Heart right ventricle (tissue), 16 donors: ENCODE measurements at regions not wholly inside any gene's neighbourhood (a gene's known extent, or its start where the extent isn't known, plus 50 kb on each side); places are given as distances from the start of the nearest gene placed in this dataset.

ENCODE experiments used
- ATAC-seq, 8 donors: fragments of 200-7000 bp; cut with Tn5 transposase; one replicate each; pipeline ENCODE4 v1.9.1; 2020; ENCODE audit warnings: mild to moderate bottlenecking in 8 of 8, moderate library complexity in 8 of 8, moderate number of reproducible peaks in 1 of 8
- DNase-seq, 2 donors: peaks; one replicate each; pipeline ENCODE4 v3.0.0-alpha.2; 2020
- H3K27ac ChIP-seq, 10 donors: fragments of 200-600 bp; sonication (generic) in 2 of 10; one replicate each; pipeline versions ENCODE4 v1.5.0 to v1.8.0; 2020 to 2022; ENCODE audit warnings: mild to moderate bottlenecking in 3 of 10
- H3K27me3 ChIP-seq, 7 donors: fragments of 200-600 bp; one replicate each; pipeline ENCODE4 v1.8.0; 2021 to 2022; ENCODE audit warnings: mild to moderate bottlenecking in 2 of 7
- H3K36me3 ChIP-seq, 9 donors: fragments of 200-600 bp; sonication (generic) in 1 of 9; one replicate each; pipeline versions ENCODE4 v1.5.0 to v1.8.0; 2020 to 2022; ENCODE audit warnings: mild to moderate bottlenecking in 2 of 9
- H3K4me1 ChIP-seq, 9 donors: fragments of 200-600 bp; sonication (generic) in 1 of 9; one replicate each; pipeline versions ENCODE4 v1.5.0 to v1.8.0; 2020 to 2022; ENCODE audit warnings: mild to moderate bottlenecking in 4 of 9
- H3K4me3 ChIP-seq, 10 donors: fragments of 200-600 bp; sonication (generic) in 2 of 10; one replicate each; pipeline versions ENCODE4 v1.5.0 to v1.8.0; 2020 to 2022; ENCODE audit warnings: mild to moderate bottlenecking in 7 of 10, moderate library complexity in 2 of 10
- H3K9me3 ChIP-seq, 11 donors: fragments of 200-600 bp in 10 of 11; sonication (generic) in 2 of 11; one replicate each; pipeline versions ENCODE4 v1.5.0 to v1.8.0; 2013 to 2022; ENCODE audit warnings: mild to moderate bottlenecking in 2 of 11, control low read depth in 1 of 11, moderate library complexity in 1 of 11
- CTCF ChIP-seq, 9 donors: fragments of 200-600 bp; sonication (generic) in 2 of 9; IDR thresholded peaks; one replicate each; pipeline versions ENCODE4 v1.5.0 to v1.8.0; 2021 to 2022; ENCODE audit warnings: antibody characterized with exemption in 9 of 9, mild to moderate bottlenecking in 5 of 9, moderate library complexity in 1 of 9
- WGBS, 2 donors: extraction: QIAGEN DNeasy Blood & Tissue Kit; methylation state at CpG; one replicate each; pipeline ENCODE4 v1.1.7; 2013; ENCODE audit warnings: inconsistent platforms in 1 of 2; 5-methylcytosine and 5-hydroxymethylcytosine counted together
- intact Hi-C, 10 donors: fragments of 100-400 bp; cut with DNase I; formaldehyde crosslinking; loops; one replicate each; pipeline versions ENCODE4 v1.11.1 to v1.14.2; 2022
- donor health status: Arrhythmogenic right ventricular cardiomyopathy.
- donor health status: ischemic (EF 13 %, LVEDD 7.1; RV severe dilation, severe dysfunction).
- donor health status: healthy with polysubstance abuse.
- donor health status: DM: no; HTN: yes; CAD: no.
- donor health status: DM: no; HTN: no; CAD: no.
- donor health status: ischemic (EF 25% LVEDD 6.9; RV normal size, moderate dysfunction).
- donor health status: ischemic (EF 25% LVEDD 5.7; RV mildly dilated, moderate dysfunction).
- donor health status: healthy.
- donor health status: DM: yes; HTN: yes; CAD: no.
- donor health status: Ischemic cardiomyopathy.
- donor health status: ischemic (EF 35%, LVEDD 5.7; RV mildly dilated, moderate dysfunction).
- donor health status: nonischemic (EF 11% LVEDD 7.7; RV severe dilation, severe dysfunction).
- donor health status: DM: yes; HTN: yes; CAD: no.
- donor health status: PGD.
- donor health status: ischemic (EF 29% LVEDD 5.4; RV normal size, mild dysfunction).
- donor health status: nonischemic (EF 23%, LVEDD 6.1; RV moderate dilation, normal function).

- Histone ChIP-seq H3K4me3 (no peak overlapping the region), H3K27me3 (no peaks in the 10 kb centered on the region), H3K4me1 (peaks cover 0 to 21% (median 0%) of the 10 kb centered on the region in 9 donors), H3K27ac (no peak overlapping the region), H3K36me3 (no peaks in the 10 kb centered on the region), H3K9me3 (no peaks in the 10 kb centered on the region)
- no peak for DNase-seq
- ATAC-seq: no peak
- intact Hi-C loops: no loop called here
- TF ChIP-seq CTCF (IDR thresholded peaks at IDR 0.05): no peak
Observed at GRCh38 chr5:96065685-96066385, 104.2 kb upstream of the ELL2 start.

GRCh38 chr5:96064877-96065276, 103.2 kb upstream of the ELL2 start:
- no peak for TF ChIP-seq CTCF (IDR thresholded peaks at IDR 0.05)
- H3K36me3 ChIP-seq: no peaks in the 10 kb centered on the region

GRCh38 chr5:96062836-96063235, 101.2 kb upstream of the ELL2 start:
- intact Hi-C loops: no loop called here
- H3K36me3 ChIP-seq: no peaks in the 10 kb centered on the region
- no peak overlapping the region for H3K27ac ChIP-seq
- no peak overlapping the region for H3K4me3 ChIP-seq
- no peaks in the 10 kb centered on the region for H3K9me3 ChIP-seq
- no peak for TF ChIP-seq CTCF (IDR thresholded peaks at IDR 0.05)
- ATAC-seq: no peak
- 82 to 93% methylated on average over 1 of the region's 1 CpG for WGBS, 2 donors
- no peaks in the 10 kb centered on the region for H3K27me3 ChIP-seq
- peaks cover 0 to 9% (median 0%) of the 10 kb centered on the region in 9 donors for H3K4me1 ChIP-seq
- no peak for DNase-seq

More at GRCh38 chr5:96064877-96065276, 103.2 kb upstream of the ELL2 start:
- Histone ChIP-seq H3K9me3 (no peaks in the 10 kb centered on the region), H3K4me3 (no peak overlapping the region), H3K4me1 (peaks cover 0 to 14% (median 0%) of the 10 kb centered on the region in 9 donors), H3K27ac (no peak overlapping the region), H3K27me3 (no peaks in the 10 kb centered on the region)
- DNase-seq (no peak), ATAC-seq (no peak)
- intact Hi-C loops: no loop called here
- 95 to 96% methylated on average over 2 of the region's 2 CpGs for WGBS, 2 donors

- Histone ChIP-seq H3K4me1 (peaks cover 0 to 13% (median 0%) of the 10 kb centered on the region in 9 donors), H3K27ac (no peak overlapping the region), H3K36me3 (no peaks in the 10 kb centered on the region), H3K9me3 (no peaks in the 10 kb centered on the region), H3K4me3 (no peak overlapping the region), H3K27me3 (no peaks in the 10 kb centered on the region)
- intact Hi-C loops: no loop called here
- no peak for DNase-seq
- no peak for TF ChIP-seq CTCF (IDR thresholded peaks at IDR 0.05)
- ATAC-seq: no peak
Observed at GRCh38 chr5:96058084-96058483, 96.4 kb upstream of the ELL2 start.
